Ascending aorta (tissue), 2 donors: ENCODE measurements at regions not wholly inside any gene's neighbourhood (a gene's known extent, or its start where the extent isn't known, plus 50 kb on each side); places are given as distances from the start of the nearest gene placed in this dataset.

Experiments used
- DNase-seq, 2 donors: peaks; one replicate each; pipeline ENCODE4 v3.0.0-alpha.2; 2019; ENCODE audit warnings: low spot score in 2 of 2
- H3K27ac ChIP-seq, 2 donors: fragments of 200-600 bp; sonication (generic); one replicate each; pipeline ENCODE4 v1.5.1; 2016 to 2017; ENCODE audit warnings: mild to moderate bottlenecking in 1 of 2
- H3K27me3 ChIP-seq: fragments of 200-600 bp; sonication (generic); one replicate; pipeline ENCODE4 v1.5.1; 2017
- H3K36me3 ChIP-seq, 2 donors: fragments of 200-600 bp; sonication (generic); one replicate each; pipeline ENCODE4 v1.5.1; 2016
- H3K4me1 ChIP-seq, 2 donors: fragments of 200-600 bp; sonication (generic); one replicate each; pipeline ENCODE4 v1.5.1; 2016 to 2017; ENCODE audit warnings: mild to moderate bottlenecking in 1 of 2
- H3K4me3 ChIP-seq, 2 donors: fragments of 200-600 bp; sonication (generic); one replicate each; pipeline ENCODE4 v1.5.1; 2016 to 2017; ENCODE audit warnings: mild to moderate bottlenecking in 1 of 2
- H3K9me3 ChIP-seq, 2 donors: fragments of 200-600 bp; sonication (generic); one replicate each; pipeline ENCODE4 v1.5.1; 2016
- CTCF ChIP-seq, 3 experiments: fragments of 200-600 bp in 2 of 3; fragments of 450-650 bp in 1 of 3; sonication (generic) in 2 of 3; IDR thresholded peaks; one replicate each; pipeline ENCODE4 v1.5.1; 2016 to 2019; ENCODE audit warnings: antibody characterized with exemption in 3 of 3, mild to moderate bottlenecking in 1 of 3, moderate library complexity in 1 of 3
- intact Hi-C: fragments of 100-400 bp; cut with DNase I; formaldehyde crosslinking; loops from one replicate; pipeline ENCODE4 v1.15.1; 2023

- DNase-seq, result no peak
- Histone ChIP-seq H3K27ac (no peak overlapping the region), H3K4me1 (no peaks in the 10 kb centered on the region), H3K36me3 (no peaks in the 10 kb centered on the region), H3K4me3 (no peak overlapping the region), H3K9me3 (no peaks in the 10 kb centered on the region), H3K27me3 (no peaks in the 10 kb centered on the region)
- intact Hi-C loops, result no loop called here
- no peak for TF ChIP-seq CTCF (IDR thresholded peaks at IDR 0.05)
These were observed 329.7 kb upstream of the TYRP1 start for GRCh38 chr9:12363439-12363838.

GRCh38 chr9:12368569-12368968, 324.6 kb upstream of the TYRP1 start:
- Histone ChIP-seq H3K4me3 (no peak overlapping the region), H3K27me3 (no peaks in the 10 kb centered on the region), H3K9me3 (no peaks in the 10 kb centered on the region), H3K27ac (no peak overlapping the region), H3K4me1 (no peaks in the 10 kb centered on the region), H3K36me3 (no peaks in the 10 kb centered on the region)
- TF ChIP-seq CTCF (IDR thresholded peaks at IDR 0.05), result no peak
- no peak for DNase-seq
- intact Hi-C loops, result no loop called here

- Histone ChIP-seq H3K4me3 (no peak overlapping the region), H3K36me3 (no peaks in the 10 kb centered on the region), H3K9me3 (no peaks in the 10 kb centered on the region), H3K27me3 (no peaks in the 10 kb centered on the region), H3K27ac (no peak overlapping the region), H3K4me1 (no peaks in the 10 kb centered on the region)
- DNase-seq, result no peak
- no peak for TF ChIP-seq CTCF (IDR thresholded peaks at IDR 0.05)
- intact Hi-C loops, result no loop called here
These were observed 301.2 kb upstream of the TYRP1 start for GRCh38 chr9:12391839-12392509.

- Histone ChIP-seq H3K27me3 (no peaks in the 10 kb centered on the region), H3K4me3 (no peak overlapping the region), H3K4me1 (no peaks in the 10 kb centered on the region), H3K36me3 (no peaks in the 10 kb centered on the region), H3K27ac (no peak overlapping the region), H3K9me3 (no peaks in the 10 kb centered on the region)
- no peak for DNase-seq
- TF ChIP-seq CTCF (IDR thresholded peaks at IDR 0.05), result no peak
- intact Hi-C loops, result no loop called here
These were observed 299.1 kb upstream of the TYRP1 start for GRCh38 chr9:12394105-12394504.

GRCh38 chr9:12403721-12404120, 289.5 kb upstream of the TYRP1 start:
- Histone ChIP-seq H3K36me3 (no peaks in the 10 kb centered on the region), H3K27me3 (no peaks in the 10 kb centered on the region), H3K27ac (no peak overlapping the region), H3K4me1 (no peaks in the 10 kb centered on the region), H3K9me3 (no peaks in the 10 kb centered on the region), H3K4me3 (no peak overlapping the region)
- no peak for DNase-seq
- intact Hi-C loops, result no loop called here
- no peak for TF ChIP-seq CTCF (IDR thresholded peaks at IDR 0.05)

GRCh38 chr9:12413986-12414385, 279.2 kb upstream of the TYRP1 start:
- no peak overlapping the region for H3K4me3 ChIP-seq
- H3K27me3 ChIP-seq, result no peaks in the 10 kb centered on the region
- TF ChIP-seq CTCF (IDR thresholded peaks at IDR 0.05), result no peak
- no peaks in the 10 kb centered on the region for H3K4me1 ChIP-seq
- H3K9me3 ChIP-seq, result no peaks in the 10 kb centered on the region
- DNase-seq, result no peak
- H3K36me3 ChIP-seq, result no peaks in the 10 kb centered on the region
- intact Hi-C loops, result no loop called here
- no peak overlapping the region for H3K27ac ChIP-seq
